ENCODE measurements at regions not wholly inside any gene's neighbourhood (a gene's known extent, or its start where the extent isn't known, plus 50 kb on each side); places are given as distances from the start of the nearest gene placed in this dataset.

- Mint-ChIP-seq H3K36me3 (ENCODE audit: low read depth) (peaks cover 5% of the 10 kb centered on the region), H3K27ac (ENCODE audit: unreplicated experiment) (no peak overlapping the region), H3K4me3 (no peak overlapping the region), H3K27me3 (ENCODE audit: low read depth) (no peaks in the 10 kb centered on the region), H3K9me3 (peaks cover 9% of the 10 kb centered on the region), H3K4me1 (peaks cover 13% of the 10 kb centered on the region)
- no peak for DNase-seq (ENCODE audit: low read depth, low spot score)
- TF ChIP-seq CTCF (conservative IDR thresholded peaks at IDR 0.05) = no peak
Measured at GRCh38 chr9:16211946-16212345, 658.5 kb downstream of the BNC2 start.

DNA sequence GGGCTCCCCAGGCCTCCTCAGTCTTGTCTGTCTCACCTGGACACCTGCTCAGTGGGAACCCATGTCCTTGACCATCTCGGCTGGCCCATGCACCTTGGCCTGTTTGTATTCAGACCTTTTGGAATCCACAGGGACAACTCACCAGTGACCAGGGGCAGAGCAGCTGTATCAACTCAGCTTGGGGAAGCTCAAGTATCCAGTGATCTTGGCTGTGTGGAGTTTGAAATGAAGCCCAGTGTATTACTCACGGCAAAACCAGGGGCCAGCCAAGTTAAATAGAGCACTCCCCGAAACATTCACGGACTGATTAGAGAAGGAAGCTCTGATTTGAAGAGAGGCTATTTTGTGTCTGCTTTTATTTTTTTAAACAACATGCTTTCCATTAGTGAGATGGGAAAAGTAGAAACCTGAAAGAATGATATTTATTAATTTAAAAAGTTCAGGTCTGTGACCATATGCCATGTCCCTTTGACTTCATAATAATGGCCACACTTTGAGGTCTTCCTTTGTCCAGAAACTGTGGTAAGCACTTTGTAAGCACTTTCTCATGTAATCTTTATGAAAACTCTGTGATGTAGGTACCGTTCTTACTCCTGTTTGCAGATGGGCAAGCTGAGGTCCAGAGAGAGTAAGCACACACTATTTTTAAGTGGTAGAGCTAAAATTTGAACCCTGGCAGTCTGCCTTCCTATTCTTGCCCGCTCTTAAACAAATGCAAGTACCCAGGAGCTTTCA is 656.5 kb downstream of the BNC2 start:
- Mint-ChIP-seq H3K4me3 (no peak overlapping the region), H3K9me3 (peaks cover 9% of the 10 kb centered on the region), H3K36me3 (ENCODE audit: low read depth) (peaks cover 4% of the 10 kb centered on the region), H3K27ac (ENCODE audit: unreplicated experiment) (no peak overlapping the region), H3K4me1 (peaks cover 8% of the 10 kb centered on the region), H3K27me3 (ENCODE audit: low read depth) (no peaks in the 10 kb centered on the region)
- no peak for DNase-seq (ENCODE audit: low read depth, low spot score)
- TF ChIP-seq CTCF (conservative IDR thresholded peaks at IDR 0.05) = no peak

DNA sequence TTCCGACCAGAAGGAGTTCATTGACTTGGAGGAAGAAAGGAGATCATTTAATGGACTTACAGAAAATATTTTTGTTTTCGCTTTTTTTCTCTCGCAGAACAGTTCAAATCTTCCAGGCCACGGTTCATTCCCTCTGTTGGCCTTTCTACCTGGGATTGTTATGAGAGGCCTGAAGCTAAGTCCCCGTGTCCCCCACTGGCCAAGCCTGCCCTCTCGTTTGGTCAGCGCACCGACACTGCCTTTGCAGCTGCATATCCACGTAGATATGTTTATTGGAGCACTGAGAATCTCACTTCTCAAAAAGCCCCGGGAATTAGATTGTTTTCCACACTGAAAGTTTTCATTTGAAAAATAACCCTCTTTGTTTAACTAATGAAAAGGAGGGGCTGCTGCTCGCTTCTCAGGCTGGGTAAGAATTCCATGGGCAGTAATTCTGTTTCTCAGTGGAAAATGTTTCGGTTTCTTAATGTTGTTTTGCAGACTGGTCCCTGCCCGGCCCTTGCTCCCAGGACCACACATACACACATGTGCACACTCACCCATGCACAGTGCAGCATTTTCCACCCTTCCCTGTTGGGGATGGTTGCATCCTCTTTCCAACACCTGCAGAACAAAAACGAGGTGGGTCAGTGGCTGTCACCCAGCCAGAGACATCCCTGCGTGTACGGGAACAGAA is 655.7 kb downstream of the BNC2 start:
- no peak for TF ChIP-seq CTCF (conservative IDR thresholded peaks at IDR 0.05)

DNA sequence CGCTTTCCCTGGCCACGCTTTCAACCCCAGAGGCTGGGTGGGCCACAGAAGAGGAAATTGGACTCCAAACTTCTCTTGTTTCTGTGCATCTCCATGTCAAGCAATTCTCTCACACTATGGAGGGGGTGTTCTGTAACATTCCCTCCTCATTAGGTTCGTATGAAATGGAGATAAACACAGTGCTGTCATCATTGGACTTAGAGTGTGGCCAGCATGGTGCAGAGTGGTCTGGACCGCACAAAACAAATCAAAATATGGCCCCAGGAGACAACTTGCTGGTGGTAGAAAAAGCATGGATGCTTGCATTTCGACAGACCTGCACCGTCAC is 655.2 kb downstream of the BNC2 start:
- Mint-ChIP-seq H3K4me3 (no peak overlapping the region), H3K4me1 (peaks cover 8% of the 10 kb centered on the region), H3K27ac (ENCODE audit: unreplicated experiment) (no peak overlapping the region)

More for the DNA sequence above, 655.7 kb downstream of the BNC2 start:
- Mint-ChIP-seq H3K27me3 (ENCODE audit: low read depth) (no peaks in the 10 kb centered on the region), H3K9me3 (peaks cover 9% of the 10 kb centered on the region), H3K4me1 (peaks cover 8% of the 10 kb centered on the region), H3K4me3 (no peak overlapping the region), H3K27ac (ENCODE audit: unreplicated experiment) (no peak overlapping the region), H3K36me3 (ENCODE audit: low read depth) (peaks cover 3% of the 10 kb centered on the region)
- DNase-seq (ENCODE audit: low read depth, low spot score) = no peak

More for the DNA sequence above, 655.2 kb downstream of the BNC2 start:
- no peak for DNase-seq (ENCODE audit: low read depth, low spot score)
- H3K9me3 Mint-ChIP-seq = peaks cover 6% of the 10 kb centered on the region
- no peak for TF ChIP-seq CTCF (conservative IDR thresholded peaks at IDR 0.05)
- no peaks in the 10 kb centered on the region for H3K27me3 Mint-ChIP-seq (ENCODE audit: low read depth)
- H3K36me3 Mint-ChIP-seq (ENCODE audit: low read depth) = no peaks in the 10 kb centered on the region

Measured in neural crest cell (in vitro differentiated cells).